GM12878 (cell line): ENCODE measurements at regions not wholly inside any gene's neighbourhood (a gene's known extent, or its start where the extent isn't known, plus 50 kb on each side); places are given as distances from the start of the nearest gene placed in this dataset.

Experiments
- ATAC-seq: fragments of 200-7000 bp; cut with Tn5 transposase; 3 replicates; pipeline ENCODE4 v1.9.1; 2020; ENCODE audit warnings: mild to moderate bottlenecking, moderate library complexity
- BruUV-seq: library from RNA; stranded (reverse); fragments of 400-500 nt; replicated peaks from 2 replicates; lab custom pipeline; 2021; lab: Mats Ljungman, UMichigan
- CTCF ChIA-PET: fragments of 300-600 bp; sonication (Branson Sonifier 250); formaldehyde crosslinking; extraction: SDS; loops from one replicate; lab custom pipeline; 2021; ENCODE audit warnings: inconsistent platforms; lab: Yijun Ruan, JAX
- POLR2A ChIA-PET: fragments of 350-600 bp; formaldehyde crosslinking; extraction: SDS; loops from one replicate; lab custom pipeline; 2021; ENCODE audit warnings: inconsistent platforms; lab: Charles Lee
- RAD21 ChIA-PET: fragments of 300-600 bp; sonication (Branson Sonifier 250); formaldehyde crosslinking; loops from one replicate; lab custom pipeline; 2023; ENCODE audit warnings: antibody characterized with exemption; ENCODE audit not compliant: unreplicated experiment; lab: Charles Lee
- SMC1A ChIA-PET: fragments of 300-600 bp; sonication (Branson Sonifier 250); formaldehyde crosslinking; loops from one replicate; lab custom pipeline; 2023; ENCODE audit not compliant: unreplicated experiment, uncharacterized antibody; lab: Charles Lee
- DNase-seq: peaks from one replicate; pipeline ENCODE4 v3.0.0-alpha.2; 2011; ENCODE audit warnings: low read depth, low spot score
- FAIRE-seq: peaks from 3 replicates; lab custom pipeline; 2011; peaks lifted over from hg19 to GRCh38; lab: Jason Lieb, UNC
- H2AFZ ChIP-seq: 2 replicates; pipeline ENCODE4 v1.6.0; 2011; ENCODE audit warnings: low read depth, low read length, control low read depth; ENCODE audit not compliant: control insufficient read depth
- H3K27ac ChIP-seq: 2 replicates; pipeline ENCODE4 v1.5.1; 2011; ENCODE audit warnings: control low read depth; ENCODE audit not compliant: control insufficient read depth, insufficient read depth
- H3K27me3 ChIP-seq, 2 experiments: replicated peaks in 1 of 2; 2 replicates each; pipeline versions ENCODE4 v1.6.0 to v1.6.1; 2011; ENCODE audit warnings: low read length in 1 of 2; ENCODE audit not compliant: control insufficient read depth in 2 of 2, insufficient read depth in 2 of 2
- H3K36me3 ChIP-seq, 2 experiments: 2 replicates each; pipeline ENCODE4 v1.5.1; 2011; ENCODE audit warnings: low read length in 1 of 2; ENCODE audit not compliant: control insufficient read depth in 2 of 2, insufficient read depth in 2 of 2
- H3K4me1 ChIP-seq: 2 replicates; pipeline ENCODE4 v1.6.1; 2011; ENCODE audit warnings: mild to moderate bottlenecking, low read length, moderate library complexity, mixed read lengths; ENCODE audit not compliant: control insufficient read depth, insufficient read depth
- H3K4me2 ChIP-seq: 2 replicates; pipeline ENCODE4 v1.6.0; 2011; ENCODE audit warnings: control low read depth; ENCODE audit not compliant: control insufficient read depth, insufficient read depth
- H3K4me3 ChIP-seq: fragments of 200-600 bp; sonication (generic); 2 replicates; pipeline ENCODE4 v1.5.1; 2016
- H3K79me2 ChIP-seq: 2 replicates; pipeline ENCODE4 v1.6.0; 2011; ENCODE audit warnings: low read length; ENCODE audit not compliant: control insufficient read depth, insufficient read depth
- H3K9ac ChIP-seq: 2 replicates; pipeline ENCODE4 v1.8.0; 2011; ENCODE audit warnings: low read length, control low read depth, mixed read lengths; ENCODE audit not compliant: control insufficient read depth, insufficient read depth
- H3K9me3 ChIP-seq: replicated peaks from 3 replicates; pipeline ENCODE4 v1.5.1; 2011; ENCODE audit warnings: mild to moderate bottlenecking, low read length; ENCODE audit not compliant: control insufficient read depth, insufficient read depth
- H4K20me1 ChIP-seq: 2 replicates; pipeline ENCODE4 v1.6.0; 2011; ENCODE audit not compliant: control insufficient read depth, insufficient read depth
- BMI1 ChIP-seq: fragments of 450-650 bp; IDR thresholded peaks from 2 replicates; pipeline ENCODE4 v1.6.1; 2016; ENCODE audit warnings: mild to moderate bottlenecking, moderate library complexity, borderline replicate concordance
- KDM1A ChIP-seq: fragments of 200-600 bp; sonication (generic); IDR thresholded peaks from 2 replicates; pipeline ENCODE4 v1.6.1; 2016; ENCODE audit warnings: borderline replicate concordance
- MXI1 ChIP-seq: fragments of 150-350 bp; IDR thresholded peaks from 2 replicates; pipeline ENCODE4 v1.6.1; 2011; ENCODE audit warnings: low read depth, mild to moderate bottlenecking, inconsistent platforms, low read length, improper control_type of control experiment
- NFYA ChIP-seq: IDR thresholded peaks from 2 replicates; pipeline ENCODE4 v1.6.1; 2011; ENCODE audit warnings: low read depth, mild to moderate bottlenecking, low read length, improper control_type of control experiment, borderline replicate concordance
- RBBP5 ChIP-seq: fragments of 200-600 bp; sonication (generic); conservative IDR thresholded peaks from 2 replicates; pipeline ENCODE4 v1.6.1; 2016
- RFX5 ChIP-seq: IDR thresholded peaks from 2 replicates; pipeline ENCODE4 v1.6.1; 2011; ENCODE audit warnings: low read depth, low read length, improper control_type of control experiment
- SPI1 ChIP-seq: IDR thresholded peaks from 2 replicates; pipeline ENCODE4 v1.6.1; 2011; ENCODE audit warnings: low read depth, mild to moderate bottlenecking, low read length, moderate library complexity, borderline replicate concordance; ENCODE audit not compliant: insufficient read depth
- STAT1 ChIP-seq: fragments of 450-650 bp; conservative IDR thresholded peaks from 2 replicates; pipeline ENCODE4 v1.6.1; 2014; ENCODE audit warnings: antibody characterized with exemption, mild to moderate bottlenecking
- SUPT20H ChIP-seq: IDR thresholded peaks from 2 replicates; pipeline ENCODE4 v1.6.1; 2011; ENCODE audit warnings: low read depth, mild to moderate bottlenecking, low read length, moderate library complexity, borderline replicate concordance; ENCODE audit not compliant: control insufficient read depth
- TARDBP ChIP-seq: IDR thresholded peaks from 2 replicates; pipeline ENCODE4 v1.6.1; 2016; ENCODE audit warnings: borderline replicate concordance
- TCF3 ChIP-seq: IDR thresholded peaks from 2 replicates; pipeline ENCODE4 v1.6.1; 2012; ENCODE audit warnings: low read depth, mild to moderate bottlenecking, low read length, borderline replicate concordance; ENCODE audit not compliant: insufficient read depth
- YBX1 ChIP-seq: fragments of 450-650 bp; IDR thresholded peaks from 2 replicates; pipeline ENCODE4 v1.6.1; 2016; ENCODE audit warnings: antibody characterized with exemption
- ZNF207 ChIP-seq: fragments of 450-650 bp; IDR thresholded peaks from 2 replicates; pipeline ENCODE4 v1.6.1; 2014; ENCODE audit warnings: antibody characterized with exemption, mild to moderate bottlenecking, borderline replicate concordance
- WGBS: methylation state at CpG from one replicate; pipeline ENCODE4 v1.1.6; 2016; ENCODE audit warnings: low lambda C conversion rate; ENCODE audit not compliant: insufficient replicate concordance, insufficient coverage; ENCODE audit errors: missing lambda C conversion rate; 5-methylcytosine and 5-hydroxymethylcytosine counted together
- in situ Hi-C: fragments of 300-500 bp; cut with MboI; formaldehyde crosslinking; loops from 9 replicates; pipeline ENCODE4 v1.14.3; 2018; ENCODE audit warnings: mixed read lengths
- intact Hi-C: fragments of 100-400 bp; cut with micrococcal nuclease; formaldehyde crosslinking; loops from one replicate; pipeline ENCODE4 v1.14.2; 2022; ENCODE audit not compliant: unreplicated experiment
- TF ChIP-seq, protein P1 (sequence below): IDR thresholded peaks from 2 replicates; pipeline ENCODE4 v1.6.1; 2011; ENCODE audit warnings: borderline replicate concordance, low read depth, mild to moderate bottlenecking, moderate library complexity, low read length; ENCODE audit not compliant: insufficient read depth, poor library complexity, severe bottlenecking
- TF ChIP-seq, protein P2 (sequence below): fragments of 450-650 bp; IDR thresholded peaks from 2 replicates; pipeline ENCODE4 v1.6.1; 2016; ENCODE audit warnings: mild to moderate bottlenecking
- TF ChIP-seq, protein P3 (sequence below): IDR thresholded peaks from 2 replicates; pipeline ENCODE4 v1.6.1; 2011; ENCODE audit warnings: low read depth, mild to moderate bottlenecking, low read length, moderate library complexity, borderline replicate concordance; ENCODE audit errors: extremely low read depth
- TF ChIP-seq, protein P4 (sequence below): fragments of 450-650 bp; formaldehyde crosslinking; IDR thresholded peaks from 2 replicates; pipeline ENCODE4 v1.4.0; 2022; ENCODE audit warnings: mild to moderate bottlenecking, moderate library complexity

DNA sequence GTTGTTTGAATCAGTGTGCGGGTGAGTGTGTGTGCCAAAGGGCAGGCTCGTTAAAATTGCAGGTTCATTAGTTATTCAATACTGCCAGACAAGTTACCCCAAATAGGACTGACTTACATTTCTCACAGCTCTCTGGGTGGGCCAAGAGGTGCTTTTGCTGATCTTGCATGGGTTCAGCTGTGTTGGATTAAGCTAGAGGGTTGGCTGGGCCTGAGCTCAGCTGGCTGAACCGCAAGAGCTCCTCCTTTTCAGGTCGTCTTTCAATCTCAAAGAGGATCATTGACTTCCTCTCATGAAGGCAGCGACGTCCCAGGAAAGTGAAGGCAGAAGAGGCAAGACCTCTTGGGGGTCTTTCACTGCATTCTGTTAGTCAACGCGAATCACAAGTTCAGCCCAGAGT, 343.3 kb upstream of the FRG1 start:
- Histone ChIP-seq H3K4me2 (no peak overlapping the region), H3K9me3 (no peaks in the 10 kb centered on the region), H4K20me1 (no peaks in the 10 kb centered on the region), H3K4me3 (no peak overlapping the region), H3K27ac (no peak overlapping the region), H3K9ac (no peak overlapping the region), H3K27me3 (no peaks in the 10 kb centered on the region), H2AFZ (no peak overlapping the region), H3K79me2 (no peaks in the 10 kb centered on the region), H3K36me3 (no peaks in the 10 kb centered on the region), H3K4me1 (no peaks in the 10 kb centered on the region)
- no peak for ATAC-seq
- RAD21 ChIA-PET = no interaction called here
- 26% methylated on average over 8 of the region's 8 CpGs for WGBS
- POLR2A ChIA-PET = no interaction called here
- SMC1A ChIA-PET = no interaction called here
- no peak for DNase-seq
- FAIRE-seq = no peak
- intact Hi-C loops = no loop called here
- in situ Hi-C loops = no loop called here
- CTCF ChIA-PET = no interaction called here
- no TSS peak for BruUV-seq
- no peak for TF ChIP-seq SUPT20H
- TF ChIP-seq KDM1A = no peak
- TF ChIP-seq, protein P1, sequence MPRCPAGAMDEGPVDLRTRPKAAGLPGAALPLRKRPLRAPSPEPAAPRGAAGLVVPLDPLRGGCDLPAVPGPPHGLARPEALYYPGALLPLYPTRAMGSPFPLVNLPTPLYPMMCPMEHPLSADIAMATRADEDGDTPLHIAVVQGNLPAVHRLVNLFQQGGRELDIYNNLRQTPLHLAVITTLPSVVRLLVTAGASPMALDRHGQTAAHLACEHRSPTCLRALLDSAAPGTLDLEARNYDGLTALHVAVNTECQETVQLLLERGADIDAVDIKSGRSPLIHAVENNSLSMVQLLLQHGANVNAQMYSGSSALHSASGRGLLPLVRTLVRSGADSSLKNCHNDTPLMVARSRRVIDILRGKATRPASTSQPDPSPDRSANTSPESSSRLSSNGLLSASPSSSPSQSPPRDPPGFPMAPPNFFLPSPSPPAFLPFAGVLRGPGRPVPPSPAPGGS = no peak
- TF ChIP-seq MXI1 = no peak
- TF ChIP-seq NFYA = no peak
- no peak for TF ChIP-seq RBBP5
- TF ChIP-seq RFX5 = no peak
- no peak for TF ChIP-seq SPI1
- TF ChIP-seq, protein P2, sequence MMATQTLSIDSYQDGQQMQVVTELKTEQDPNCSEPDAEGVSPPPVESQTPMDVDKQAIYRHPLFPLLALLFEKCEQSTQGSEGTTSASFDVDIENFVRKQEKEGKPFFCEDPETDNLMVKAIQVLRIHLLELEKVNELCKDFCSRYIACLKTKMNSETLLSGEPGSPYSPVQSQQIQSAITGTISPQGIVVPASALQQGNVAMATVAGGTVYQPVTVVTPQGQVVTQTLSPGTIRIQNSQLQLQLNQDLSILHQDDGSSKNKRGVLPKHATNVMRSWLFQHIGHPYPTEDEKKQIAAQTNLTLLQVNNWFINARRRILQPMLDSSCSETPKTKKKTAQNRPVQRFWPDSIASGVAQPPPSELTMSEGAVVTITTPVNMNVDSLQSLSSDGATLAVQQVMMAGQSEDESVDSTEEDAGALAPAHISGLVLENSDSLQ = no peak
- no peak for TF ChIP-seq TCF3
- TF ChIP-seq YBX1 = no peak
- TF ChIP-seq, protein P3, sequence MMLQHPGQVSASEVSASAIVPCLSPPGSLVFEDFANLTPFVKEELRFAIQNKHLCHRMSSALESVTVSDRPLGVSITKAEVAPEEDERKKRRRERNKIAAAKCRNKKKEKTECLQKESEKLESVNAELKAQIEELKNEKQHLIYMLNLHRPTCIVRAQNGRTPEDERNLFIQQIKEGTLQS = no peak
- no peak for TF ChIP-seq STAT1
- TF ChIP-seq, protein P4, sequence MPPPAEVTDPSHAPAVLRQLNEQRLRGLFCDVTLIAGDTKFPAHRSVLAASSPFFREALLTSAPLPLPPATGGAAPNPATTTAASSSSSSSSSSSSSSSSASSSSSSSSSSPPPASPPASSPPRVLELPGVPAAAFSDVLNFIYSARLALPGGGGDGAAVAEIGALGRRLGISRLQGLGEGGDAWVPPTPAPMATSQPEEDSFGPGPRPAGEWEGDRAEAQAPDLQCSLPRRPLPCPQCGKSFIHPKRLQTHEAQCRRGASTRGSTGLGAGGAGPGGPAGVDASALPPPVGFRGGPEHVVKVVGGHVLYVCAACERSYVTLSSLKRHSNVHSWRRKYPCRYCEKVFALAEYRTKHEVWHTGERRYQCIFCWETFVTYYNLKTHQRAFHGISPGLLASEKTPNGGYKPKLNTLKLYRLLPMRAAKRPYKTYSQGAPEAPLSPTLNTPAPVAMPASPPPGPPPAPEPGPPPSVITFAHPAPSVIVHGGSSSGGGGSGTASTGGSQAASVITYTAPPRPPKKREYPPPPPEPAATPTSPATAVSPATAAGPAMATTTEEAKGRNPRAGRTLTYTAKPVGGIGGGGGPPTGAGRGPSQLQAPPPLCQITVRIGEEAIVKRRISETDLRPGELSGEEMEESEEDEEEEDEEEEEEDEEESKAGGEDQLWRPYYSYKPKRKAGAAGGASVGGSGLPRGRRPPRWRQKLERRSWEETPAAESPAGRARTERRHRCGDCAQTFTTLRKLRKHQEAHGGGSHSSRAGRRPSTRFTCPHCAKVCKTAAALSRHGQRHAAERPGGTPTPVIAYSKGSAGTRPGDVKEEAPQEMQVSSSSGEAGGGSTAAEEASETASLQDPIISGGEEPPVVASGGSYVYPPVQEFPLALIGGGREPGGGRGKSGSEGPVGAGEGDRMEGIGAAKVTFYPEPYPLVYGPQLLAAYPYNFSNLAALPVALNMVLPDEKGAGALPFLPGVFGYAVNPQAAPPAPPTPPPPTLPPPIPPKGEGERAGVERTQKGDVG (CRISPR knock-in tag) = no peak
- TF ChIP-seq ZNF207 = no peak
- no peak for TF ChIP-seq BMI1
- no peak for TF ChIP-seq TARDBP
